ENCODE measurements at regions not wholly inside any gene's neighbourhood (a gene's known extent, or its start where the extent isn't known, plus 50 kb on each side); places are given as distances from the start of the nearest gene placed in this dataset.
A peak's percentile ranks its signal among the peaks of the same experiment; 100 is the strongest.

DNA sequence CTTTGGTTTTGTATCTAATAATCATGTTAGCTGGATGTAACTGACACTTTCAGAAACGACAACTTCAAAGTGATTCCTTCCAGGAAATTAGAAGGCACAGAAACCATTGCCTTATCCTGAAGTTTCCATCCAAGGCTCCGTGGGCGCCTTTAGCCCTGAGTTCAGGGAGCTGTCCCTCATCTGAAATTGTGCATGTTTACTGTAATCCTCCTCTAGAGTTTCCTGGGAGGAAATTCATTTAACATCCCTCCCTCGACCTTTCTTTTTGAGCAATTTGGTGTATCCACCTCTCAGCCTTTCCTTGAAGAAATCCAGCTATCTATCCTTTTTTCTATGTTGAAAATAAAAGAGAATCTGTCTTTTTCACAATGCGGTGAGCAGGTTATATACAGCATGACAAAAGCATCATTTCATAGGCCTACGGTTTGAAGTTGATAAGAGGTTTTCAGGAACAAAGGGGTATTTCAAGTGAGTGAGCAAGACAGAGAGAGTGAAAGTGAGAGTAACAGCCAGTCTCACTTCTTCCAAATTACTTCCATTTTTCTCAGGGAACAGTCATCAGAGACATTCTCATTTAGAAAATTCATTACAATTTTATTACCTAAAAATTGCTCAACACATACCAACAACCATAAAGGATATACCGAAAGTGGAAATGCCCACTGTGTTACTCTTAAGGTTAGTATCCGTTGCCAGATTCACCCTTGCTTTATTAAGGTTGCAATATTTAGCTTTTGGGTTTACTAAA lies 167.3 kb downstream of the MREG start (continued):
- TF ChIP-seq MYC (IDR thresholded peaks at IDR 0.05; ENCODE audit: insufficient read depth, insufficient read length, insufficient replicate concordance, low read length, severe bottlenecking) (no peak), SREBF2 (IDR thresholded peaks at IDR 0.05; ENCODE audit: low read length) (no peak), MTA3 (IDR thresholded peaks at IDR 0.05; ENCODE audit: borderline replicate concordance, low read length) (no peak), SMARCA5 (IDR thresholded peaks at IDR 0.05) (0 out of 2 replicates have a peak, but pooled peaks have one; percentile 24), YY1 (IDR thresholded peaks at IDR 0.05; ENCODE audit: low read depth, low read length) (no peak), POLR2AphosphoS2 (IDR thresholded peaks at IDR 0.05; ENCODE audit: low read depth, low read length) (no peak), NR2C2 (IDR thresholded peaks at IDR 0.05; ENCODE audit: borderline replicate concordance, control insufficient read depth, insufficient read length, low read depth) (no peak), MEF2A (IDR thresholded peaks at IDR 0.05; ENCODE audit: insufficient read depth, low read depth, low read length) (0 out of 2 replicates have a peak, but pooled peaks have one; percentile 17), MEF2B (IDR thresholded peaks at IDR 0.05; ENCODE audit: partially characterized antibody, poor library complexity, severe bottlenecking) (peak; percentile 55), ZNF24 (IDR thresholded peaks at IDR 0.05) (0 out of 2 replicates have a peak, but pooled peaks have one; percentile 54), KDM1A (IDR thresholded peaks at IDR 0.05; ENCODE audit: borderline replicate concordance) (no peak), KLF5 (IDR thresholded peaks at IDR 0.05; ENCODE audit: partially characterized antibody) (no peak), POLR2AphosphoS5 (IDR thresholded peaks at IDR 0.05; ENCODE audit: low read length) (no peak), MAX (IDR thresholded peaks at IDR 0.05; ENCODE audit: low read depth, low read length) (no peak), MXI1 (IDR thresholded peaks at IDR 0.05; ENCODE audit: low read depth, low read length) (no peak), IKZF2 (IDR thresholded peaks at IDR 0.05) (peak; percentile 95 to 96), IKZF1 (conservative IDR thresholded peaks at IDR 0.05) (peak; percentile 90), SIX5 (IDR thresholded peaks at IDR 0.05; ENCODE audit: low read depth, low read length, severe bottlenecking) (no peak), SREBF1 (IDR thresholded peaks at IDR 0.05; ENCODE audit: low read length) (no peak), BRCA1 (IDR thresholded peaks at IDR 0.05; ENCODE audit: low read depth, low read length) (no peak), ZZZ3 (IDR thresholded peaks at IDR 0.05; ENCODE audit: control insufficient read depth, insufficient read length, low read depth) (no peak), ZNF274 (IDR thresholded peaks at IDR 0.05; ENCODE audit: insufficient read depth, insufficient read length) (no peak), SPI1 (IDR thresholded peaks at IDR 0.05; ENCODE audit: borderline replicate concordance, insufficient read depth, low read depth, low read length) (peak; percentile 13; the same call in 1 of the 2 replicates), EED (IDR thresholded peaks at IDR 0.05; ENCODE audit: low read depth) (peak; percentile 80), RELA (IDR thresholded peaks at IDR 0.05; ENCODE audit: borderline replicate concordance, partially characterized antibody) (no peak), HDAC2 (IDR thresholded peaks at IDR 0.05) (no peak)
- TF ChIP-seq, protein P1, sequence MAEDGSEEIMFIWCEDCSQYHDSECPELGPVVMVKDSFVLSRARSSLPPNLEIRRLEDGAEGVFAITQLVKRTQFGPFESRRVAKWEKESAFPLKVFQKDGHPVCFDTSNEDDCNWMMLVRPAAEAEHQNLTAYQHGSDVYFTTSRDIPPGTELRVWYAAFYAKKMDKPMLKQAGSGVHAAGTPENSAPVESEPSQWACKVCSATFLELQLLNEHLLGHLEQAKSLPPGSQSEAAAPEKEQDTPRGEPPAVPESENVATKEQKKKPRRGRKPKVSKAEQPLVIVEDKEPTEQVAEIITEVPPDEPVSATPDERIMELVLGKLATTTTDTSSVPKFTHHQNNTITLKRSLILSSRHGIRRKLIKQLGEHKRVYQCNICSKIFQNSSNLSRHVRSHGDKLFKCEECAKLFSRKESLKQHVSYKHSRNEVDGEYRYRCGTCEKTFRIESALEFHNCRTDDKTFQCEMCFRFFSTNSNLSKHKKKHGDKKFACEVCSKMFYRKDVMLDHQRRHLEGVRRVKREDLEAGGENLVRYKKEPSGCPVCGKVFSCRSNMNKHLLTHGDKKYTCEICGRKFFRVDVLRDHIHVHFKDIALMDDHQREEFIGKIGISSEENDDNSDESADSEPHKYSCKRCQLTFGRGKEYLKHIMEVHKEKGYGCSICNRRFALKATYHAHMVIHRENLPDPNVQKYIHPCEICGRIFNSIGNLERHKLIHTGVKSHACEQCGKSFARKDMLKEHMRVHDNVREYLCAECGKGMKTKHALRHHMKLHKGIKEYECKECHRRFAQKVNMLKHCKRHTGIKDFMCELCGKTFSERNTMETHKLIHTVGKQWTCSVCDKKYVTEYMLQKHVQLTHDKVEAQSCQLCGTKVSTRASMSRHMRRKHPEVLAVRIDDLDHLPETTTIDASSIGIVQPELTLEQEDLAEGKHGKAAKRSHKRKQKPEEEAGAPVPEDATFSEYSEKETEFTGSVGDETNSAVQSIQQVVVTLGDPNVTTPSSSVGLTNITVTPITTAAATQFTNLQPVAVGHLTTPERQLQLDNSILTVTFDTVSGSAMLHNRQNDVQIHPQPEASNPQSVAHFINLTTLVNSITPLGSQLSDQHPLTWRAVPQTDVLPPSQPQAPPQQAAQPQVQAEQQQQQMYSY (CRISPR knock-in tag; IDR thresholded peaks at IDR 0.05) = no peak
- TF ChIP-seq, protein P2, sequence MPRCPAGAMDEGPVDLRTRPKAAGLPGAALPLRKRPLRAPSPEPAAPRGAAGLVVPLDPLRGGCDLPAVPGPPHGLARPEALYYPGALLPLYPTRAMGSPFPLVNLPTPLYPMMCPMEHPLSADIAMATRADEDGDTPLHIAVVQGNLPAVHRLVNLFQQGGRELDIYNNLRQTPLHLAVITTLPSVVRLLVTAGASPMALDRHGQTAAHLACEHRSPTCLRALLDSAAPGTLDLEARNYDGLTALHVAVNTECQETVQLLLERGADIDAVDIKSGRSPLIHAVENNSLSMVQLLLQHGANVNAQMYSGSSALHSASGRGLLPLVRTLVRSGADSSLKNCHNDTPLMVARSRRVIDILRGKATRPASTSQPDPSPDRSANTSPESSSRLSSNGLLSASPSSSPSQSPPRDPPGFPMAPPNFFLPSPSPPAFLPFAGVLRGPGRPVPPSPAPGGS (IDR thresholded peaks at IDR 0.05; ENCODE audit: borderline replicate concordance, insufficient read depth, low read depth, low read length, poor library complexity, severe bottlenecking) = no peak
